Daoy (cell line): ENCODE measurements at regions not wholly inside any gene's neighbourhood (a gene's known extent, or its start where the extent isn't known, plus 50 kb on each side); places are given as distances from the start of the nearest gene placed in this dataset.

Source experiments
- DNase-seq: peaks from one replicate; pipeline ENCODE4 v3.0.0-alpha.2; 2015; ENCODE audit warnings: low read depth

DNA sequence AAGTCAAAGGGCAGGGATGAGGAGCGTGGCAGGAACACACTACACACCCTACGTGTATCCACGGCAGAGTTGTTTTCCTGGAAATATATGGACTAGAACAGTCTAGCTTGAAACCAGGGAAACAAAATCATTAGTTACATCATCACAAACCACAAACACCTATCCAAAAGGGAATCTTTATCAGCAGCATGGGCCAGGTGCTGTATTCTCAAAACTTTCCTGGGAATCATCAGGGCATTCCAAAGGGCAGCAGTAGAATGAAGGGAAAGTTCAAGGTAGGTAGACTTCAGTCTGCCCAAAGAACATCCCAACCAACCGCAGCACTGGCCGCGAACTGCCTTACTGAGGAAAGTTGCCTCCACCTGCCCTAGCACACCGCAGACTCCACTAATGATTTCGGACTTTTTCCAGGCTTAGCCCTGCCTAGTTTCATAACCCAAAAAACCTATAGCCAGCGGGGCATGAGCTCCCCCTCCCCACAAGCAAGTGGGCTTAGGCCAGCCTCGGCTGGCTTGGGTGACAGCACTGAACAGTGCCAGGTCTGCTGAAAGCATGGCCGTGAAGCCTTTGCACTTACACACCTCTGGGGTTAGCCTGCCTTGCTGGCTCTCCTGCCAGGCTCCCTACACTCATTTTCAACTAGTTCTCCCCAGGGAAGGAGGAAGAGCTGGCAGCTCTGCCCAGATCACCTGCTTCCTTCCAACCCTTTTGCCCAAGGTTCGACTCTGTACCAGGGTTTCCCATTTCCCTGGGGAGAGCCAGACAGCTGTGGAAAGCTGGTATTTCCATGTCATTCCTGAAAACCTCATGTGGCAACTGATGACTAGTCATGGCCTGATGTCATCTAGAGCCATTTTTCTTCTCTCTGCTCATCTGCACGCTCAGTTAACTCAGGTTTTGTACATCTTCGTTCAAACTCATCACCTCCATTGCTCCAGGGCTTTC lies 77.3 kb upstream of the UBAC2 start:
- DNase-seq: peak; percentile 67

- no peak for DNase-seq
Measured at GRCh38 chr13:99124046-99124400, 76.6 kb upstream of the UBAC2 start.

GRCh38 chr13:99124794-99125316 lies 75.8 kb upstream of the UBAC2 start:
- DNase-seq: peak; percentile 69

DNA sequence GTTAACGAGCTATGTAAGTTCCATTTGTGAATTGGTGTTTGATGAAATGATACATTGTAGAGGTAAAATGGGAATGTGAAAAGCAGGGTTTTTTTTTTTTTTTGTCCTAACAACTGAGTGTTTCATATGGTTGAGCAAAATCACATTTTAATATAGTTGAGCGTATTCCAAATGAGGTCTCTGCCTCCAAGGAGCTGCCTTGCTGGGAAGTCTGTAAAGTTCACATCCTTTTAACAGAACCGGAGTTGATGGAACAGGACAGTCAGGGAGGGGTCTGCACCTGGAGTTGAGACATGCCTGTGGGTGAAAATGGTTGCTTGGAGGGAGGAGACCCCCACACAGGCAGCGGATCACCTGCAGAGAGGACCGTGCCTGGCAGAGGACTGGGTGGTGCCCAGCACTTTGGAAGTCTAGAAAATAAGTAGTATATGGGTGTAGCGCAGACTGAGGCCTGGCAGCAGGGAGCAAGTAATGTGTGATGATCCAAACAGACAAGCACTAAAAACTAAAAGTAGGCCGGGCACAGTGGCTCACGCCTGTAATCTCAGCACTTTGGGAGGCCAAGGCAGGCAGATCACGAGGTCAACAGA lies 75.2 kb upstream of the UBAC2 start:
- DNase-seq: no peak

GRCh38 chr13:99126821-99127220 lies 73.8 kb upstream of the UBAC2 start:
- DNase-seq: no peak

GRCh38 chr13:99129050-99129449 lies 71.6 kb upstream of the UBAC2 start:
- no peak for DNase-seq

DNA sequence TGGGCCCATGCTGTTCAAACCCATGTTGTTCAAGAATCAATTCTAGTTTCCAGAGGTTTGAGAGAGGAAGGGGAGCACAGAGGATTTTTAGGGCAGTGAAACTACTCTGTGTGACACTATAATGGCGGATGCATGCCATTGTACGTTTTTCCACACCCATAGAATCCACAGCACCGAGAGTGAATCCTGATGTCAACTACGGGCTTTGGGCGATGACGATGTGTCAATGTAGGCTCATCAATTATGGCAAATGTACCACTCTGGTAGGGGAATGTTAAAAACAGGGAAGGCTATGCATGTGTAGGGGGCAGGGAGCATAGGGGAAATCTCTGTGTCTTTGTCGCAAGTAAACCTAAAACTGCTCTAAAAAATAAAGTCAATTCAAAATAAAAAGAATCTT lies 70.7 kb upstream of the UBAC2 start:
- no peak for DNase-seq

DNA sequence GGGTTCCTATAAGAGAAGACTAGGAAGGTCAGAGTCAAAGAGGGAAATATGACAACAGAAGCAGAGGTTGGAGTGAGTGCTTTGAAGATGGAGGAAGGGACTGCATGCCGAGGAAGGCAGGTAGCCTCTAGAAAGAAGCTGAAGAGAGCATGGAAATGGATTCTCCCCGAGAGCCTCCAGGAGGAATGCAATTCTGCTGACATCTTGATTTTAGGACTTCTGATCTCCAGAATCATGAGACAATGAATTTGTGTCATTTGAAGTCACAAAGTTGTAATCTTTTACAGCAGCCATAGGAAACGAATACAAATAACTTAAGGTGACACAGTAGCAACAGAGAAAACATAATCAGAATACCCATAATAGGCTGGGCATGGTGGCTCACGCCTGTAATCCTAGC lies 69.2 kb upstream of the UBAC2 start:
- no peak for DNase-seq

DNA sequence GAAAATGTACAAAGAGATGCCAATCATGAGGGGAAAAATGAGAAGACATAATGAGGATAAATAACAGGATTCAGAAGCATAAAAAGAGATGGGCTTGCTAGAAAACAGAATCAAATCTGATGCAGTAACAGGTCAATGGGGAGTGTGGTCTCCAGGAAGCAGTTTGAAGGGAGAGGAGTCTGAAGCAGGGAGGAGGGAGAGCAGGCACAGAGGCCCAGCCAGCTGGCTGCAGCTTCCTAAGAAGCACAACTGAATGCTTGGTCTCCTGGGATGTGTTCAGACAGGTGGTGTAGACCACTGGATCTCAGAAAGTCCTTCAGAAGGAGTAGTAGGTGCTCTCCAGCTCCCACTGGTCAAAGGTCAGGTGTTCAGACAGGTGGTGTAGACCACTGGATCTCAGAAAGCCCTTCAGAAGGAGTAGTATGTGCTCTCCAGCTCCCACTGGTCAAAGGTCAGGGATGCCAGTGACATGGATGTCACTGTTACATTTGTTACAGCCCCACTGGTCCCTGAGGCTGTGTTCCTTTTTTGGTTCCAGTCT lies 68.3 kb upstream of the UBAC2 start:
- no peak for DNase-seq

- DNase-seq: no peak
Measured at GRCh38 chr13:99133230-99133629, 67.4 kb upstream of the UBAC2 start.

DNA sequence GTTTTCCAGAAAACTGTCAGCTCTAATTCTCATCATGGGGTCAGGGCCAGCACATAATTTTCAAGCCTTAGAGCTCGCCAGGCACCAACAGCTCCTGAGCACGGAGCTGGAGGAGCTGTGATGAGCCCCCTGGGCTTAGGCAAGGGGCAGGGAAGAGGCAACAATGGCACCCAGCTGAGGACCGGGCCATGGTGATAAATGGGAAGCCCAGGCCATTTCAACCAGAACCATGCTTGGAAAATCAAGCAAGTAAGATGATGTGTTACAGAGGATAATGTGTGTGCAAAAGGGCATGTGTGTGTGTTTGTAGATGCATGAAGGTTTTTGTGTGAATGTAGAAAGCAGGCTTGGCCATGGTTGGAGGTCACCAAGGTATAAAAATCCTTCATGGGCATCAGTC lies 66.8 kb upstream of the UBAC2 start:
- no peak for DNase-seq

DNA sequence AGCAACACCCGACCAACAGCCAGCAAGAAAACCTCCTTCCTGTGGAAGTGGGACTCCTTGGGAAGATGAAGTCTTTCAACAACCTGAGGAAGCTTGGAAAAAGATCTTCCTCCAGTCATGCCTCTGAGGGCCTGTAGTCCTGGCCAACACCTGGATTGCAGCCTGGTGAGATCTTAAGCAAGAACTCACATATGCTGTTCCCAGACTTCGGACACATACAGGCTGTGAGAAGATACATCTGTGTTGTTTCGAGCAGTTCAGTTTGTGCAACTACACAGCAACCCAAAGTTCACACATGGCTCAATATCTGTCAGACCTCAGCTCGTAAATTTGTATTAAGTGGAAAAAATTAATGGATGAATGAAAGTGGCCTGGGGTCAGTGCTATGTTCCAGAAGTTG lies 65.1 kb upstream of the UBAC2 start:
- no peak for DNase-seq

- no peak for DNase-seq
Measured at GRCh38 chr13:99136427-99136954, 64.2 kb upstream of the UBAC2 start.

DNA sequence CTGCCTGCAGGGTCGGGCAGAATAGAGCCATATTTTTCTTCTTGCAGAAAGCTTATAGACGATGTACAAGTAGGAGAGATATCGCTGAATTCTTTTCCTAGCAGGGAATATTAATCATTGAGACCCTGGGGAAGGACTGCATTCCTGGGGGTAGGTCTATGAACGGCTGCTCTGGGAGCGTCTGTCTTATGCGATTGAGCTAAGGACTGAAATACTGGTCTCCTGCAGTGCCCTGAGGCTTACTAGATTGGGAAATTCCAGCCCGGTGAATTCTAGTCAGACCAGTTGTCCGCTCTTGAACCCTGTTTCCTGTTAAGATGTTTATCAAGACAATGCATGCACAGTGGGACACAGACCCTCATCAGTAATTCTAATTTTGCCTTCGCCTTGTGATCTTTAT lies 59.8 kb upstream of the UBAC2 start:
- DNase-seq: no peak

GRCh38 chr13:99143904-99144303 lies 56.8 kb upstream of the UBAC2 start:
- no peak for DNase-seq

GRCh38 chr13:99144306-99144705 lies 56.3 kb upstream of the UBAC2 start:
- no peak for DNase-seq

DNA sequence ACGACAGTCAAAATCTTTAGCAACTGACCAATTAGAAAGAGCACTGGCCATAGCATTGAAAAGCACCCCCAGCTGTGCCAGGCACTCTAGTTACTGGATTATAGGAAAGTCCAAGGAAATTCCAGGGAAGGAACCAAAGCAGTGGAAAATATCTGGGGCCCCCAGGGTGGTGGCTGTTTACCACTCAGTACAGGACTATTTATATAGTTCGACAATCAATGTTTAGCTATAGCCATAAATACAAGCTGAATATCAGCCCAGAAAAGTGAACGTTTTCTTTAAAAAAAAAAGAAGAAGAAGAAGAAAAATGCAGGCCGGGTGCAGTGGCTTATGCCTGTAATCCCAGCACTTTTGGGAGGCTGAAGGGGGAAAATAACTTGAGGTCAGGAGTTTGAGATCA lies 55.2 kb upstream of the UBAC2 start:
- no peak for DNase-seq

DNA sequence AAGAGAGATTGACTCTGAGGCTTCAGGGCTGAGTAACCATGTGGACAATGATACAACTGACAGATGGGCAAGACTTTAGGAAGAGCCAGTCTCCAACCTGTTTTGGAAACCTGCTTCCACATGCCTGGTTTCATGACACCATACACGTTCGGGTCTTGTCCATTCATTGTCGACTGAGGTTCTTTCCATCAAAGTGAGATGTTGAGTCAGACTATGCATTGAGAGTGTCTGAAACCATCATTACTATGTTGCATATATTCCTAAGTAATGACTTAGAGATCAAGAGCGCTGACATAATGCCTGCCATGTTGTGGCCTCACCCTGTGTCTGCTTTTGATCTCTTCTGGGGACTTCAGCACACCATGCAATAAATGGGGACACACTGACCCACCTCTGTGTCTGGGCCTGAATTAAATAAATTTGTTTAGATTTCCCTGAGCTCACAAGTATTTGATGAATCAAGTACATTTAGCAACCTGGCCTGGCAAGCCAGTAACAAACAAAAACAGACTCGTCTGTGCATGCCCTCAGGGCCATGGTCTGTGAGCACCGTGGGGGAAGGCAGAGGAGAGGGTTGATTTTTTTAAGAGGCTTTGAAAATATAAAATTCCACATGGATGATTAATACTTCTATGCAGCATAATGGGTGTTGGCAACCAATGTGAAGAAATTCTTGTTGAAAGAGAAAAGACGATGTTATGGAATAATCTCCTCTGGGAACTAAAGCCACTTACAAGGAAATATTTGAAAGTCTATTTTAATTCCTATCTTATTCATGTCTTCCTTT lies 49.9 kb upstream of the UBAC2 start:
- DNase-seq: peak; percentile 11
